H9 (cell line): ENCODE measurements at regions not wholly inside any gene's neighbourhood (a gene's known extent, or its start where the extent isn't known, plus 50 kb on each side); places are given as distances from the start of the nearest gene placed in this dataset.

Source experiments
- DNase-seq: peaks from one replicate; pipeline ENCODE4 v3.0.0-alpha.2; 2017
- H2AFZ ChIP-seq: one replicate; pipeline ENCODE4 v1.6.1; 2013; ENCODE audit warnings: mild to moderate bottlenecking, low read length, control low read depth, moderate library complexity
- H2AK5ac ChIP-seq: 2 replicates; pipeline ENCODE4 v1.6.1; 2013; ENCODE audit warnings: low read length, control low read depth, mixed read lengths; ENCODE audit not compliant: insufficient read length
- H2BK120ac ChIP-seq: one replicate; pipeline ENCODE4 v1.6.1; 2013; ENCODE audit warnings: low read depth, mild to moderate bottlenecking, low read length, control low read depth, inconsistent platforms; ENCODE audit not compliant: poor library complexity, severe bottlenecking
- H2BK12ac ChIP-seq: 2 replicates; pipeline ENCODE4 v1.6.1; 2013; ENCODE audit warnings: low read length, control low read depth, mixed read lengths, low read depth; ENCODE audit not compliant: insufficient read length
- H2BK15ac ChIP-seq: 2 replicates; pipeline ENCODE4 v1.6.1; 2013; ENCODE audit warnings: low read depth, low read length, control low read depth
- H2BK20ac ChIP-seq: one replicate; pipeline ENCODE4 v1.6.1; 2013; ENCODE audit warnings: low read depth, mild to moderate bottlenecking, low read length, control low read depth, inconsistent platforms; ENCODE audit not compliant: poor library complexity, severe bottlenecking
- H2BK5ac ChIP-seq: 2 replicates; pipeline ENCODE4 v1.6.1; 2013; ENCODE audit warnings: low read length, control low read depth, mixed read lengths; ENCODE audit not compliant: insufficient read length
- H3K14ac ChIP-seq: 2 replicates; pipeline ENCODE4 v1.6.1; 2013; ENCODE audit warnings: low read length, control low read depth; ENCODE audit not compliant: insufficient read depth
- H3K18ac ChIP-seq: 2 replicates; pipeline ENCODE4 v1.6.1; 2013; ENCODE audit warnings: low read depth, mild to moderate bottlenecking, mixed read lengths, low read length, control low read depth; ENCODE audit not compliant: insufficient read length
- H3K23ac ChIP-seq: 2 replicates; pipeline ENCODE4 v1.6.1; 2013; ENCODE audit warnings: low read length, control low read depth, mixed read lengths, low read depth; ENCODE audit not compliant: insufficient read length
- H3K23me2 ChIP-seq: 2 replicates; pipeline ENCODE4 v1.6.1; 2013; ENCODE audit warnings: low read depth, mild to moderate bottlenecking, mixed read lengths, low read length, control low read depth; ENCODE audit not compliant: insufficient read length, poor library complexity, severe bottlenecking
- H3K27ac ChIP-seq: 2 replicates; pipeline ENCODE4 v1.5.1; 2013; ENCODE audit warnings: low read length, control low read depth, mixed read lengths, low read depth; ENCODE audit not compliant: insufficient read length
- H3K27me3 ChIP-seq: 2 replicates; pipeline ENCODE4 v1.6.1; 2013; ENCODE audit warnings: low read length, control low read depth, inconsistent platforms; ENCODE audit not compliant: insufficient read depth
- H3K4ac ChIP-seq: 2 replicates; pipeline ENCODE4 v1.6.1; 2013; ENCODE audit warnings: low read depth, mild to moderate bottlenecking, control low read depth, inconsistent platforms, low read length, moderate library complexity
- H3K4me1 ChIP-seq: 2 replicates; pipeline ENCODE4 v1.6.1; 2013; ENCODE audit warnings: low read length, control low read depth, inconsistent platforms; ENCODE audit not compliant: insufficient read depth
- H3K4me2 ChIP-seq: 2 replicates; pipeline ENCODE4 v1.6.1; 2013; ENCODE audit warnings: low read length, control low read depth, mixed read lengths; ENCODE audit not compliant: insufficient read length, insufficient read depth
- H3K56ac ChIP-seq: 2 replicates; pipeline ENCODE4 v1.6.1; 2013; ENCODE audit warnings: low read depth, mild to moderate bottlenecking, mixed read lengths, low read length, control low read depth; ENCODE audit not compliant: insufficient read length
- H3K79me1 ChIP-seq: 2 replicates; pipeline ENCODE4 v1.6.1; 2013; ENCODE audit warnings: low read depth, mild to moderate bottlenecking, moderate library complexity, low read length, control low read depth, inconsistent platforms; ENCODE audit not compliant: insufficient read depth, poor library complexity, severe bottlenecking
- H3K79me2 ChIP-seq: 2 replicates; pipeline ENCODE4 v1.6.1; 2013; ENCODE audit warnings: low read length, control low read depth, inconsistent platforms; ENCODE audit not compliant: insufficient read depth
- H3K9ac ChIP-seq: 2 replicates; pipeline ENCODE4 v1.6.1; 2013; ENCODE audit warnings: low read length, control low read depth, mixed read lengths; ENCODE audit not compliant: insufficient read length; ENCODE audit errors: extremely low read depth
- H3K9me3 ChIP-seq: one replicate; pipeline ENCODE4 v1.6.1; 2013; ENCODE audit warnings: low read depth, low read length, inconsistent platforms; ENCODE audit not compliant: control insufficient read depth
- H3T11ph ChIP-seq: one replicate; pipeline ENCODE4 v1.6.1; 2013; ENCODE audit warnings: mild to moderate bottlenecking, low read length, control low read depth, inconsistent platforms
- H4K20me1 ChIP-seq: one replicate; pipeline ENCODE4 v1.6.1; 2013; ENCODE audit not compliant: control insufficient read depth, insufficient read length, insufficient read depth
- H4K5ac ChIP-seq: 2 replicates; pipeline ENCODE4 v1.6.1; 2013; ENCODE audit warnings: low read depth, mild to moderate bottlenecking, mixed read lengths, low read length, control low read depth; ENCODE audit not compliant: insufficient read length
- H4K8ac ChIP-seq: replicated peaks from 2 replicates; pipeline ENCODE4 v1.6.1; 2013; ENCODE audit warnings: low read length, control low read depth, mixed read lengths, low read depth; ENCODE audit not compliant: insufficient read length
- H4K91ac ChIP-seq: 2 replicates; pipeline ENCODE4 v1.6.1; 2013; ENCODE audit warnings: low read depth, mild to moderate bottlenecking, moderate library complexity, mixed read lengths, low read length, control low read depth; ENCODE audit not compliant: insufficient read length
- H3K27ac Mint-ChIP-seq, 3 experiments: 2 replicates in 2 of 3; 3 replicates in 1 of 3; pipeline ENCODE4 v1.8.0; 2020 to 2021; ENCODE audit warnings: mixed read lengths in 3 of 3, mild to moderate bottlenecking in 1 of 3, moderate library complexity in 1 of 3
- H3K27me3 Mint-ChIP-seq: 2 replicates; pipeline ENCODE4 v1.8.0; 2021; ENCODE audit warnings: low read depth, mild to moderate bottlenecking, moderate library complexity, mixed read lengths
- H3K36me3 Mint-ChIP-seq, 3 experiments: 2 replicates in 2 of 3; 3 replicates in 1 of 3; pipeline ENCODE4 v1.8.0; 2020 to 2021; ENCODE audit warnings: low read depth in 3 of 3, mixed read lengths in 3 of 3; ENCODE audit not compliant: insufficient read depth in 1 of 3
- H3K4me1 Mint-ChIP-seq, 2 experiments: 2 replicates each; pipeline ENCODE4 v1.8.0; 2020; ENCODE audit warnings: mixed read lengths in 2 of 2
- H3K4me3 Mint-ChIP-seq, 2 experiments: 2 replicates in 1 of 2; 3 replicates in 1 of 2; pipeline ENCODE4 v1.8.0; 2020 to 2021; ENCODE audit warnings: mild to moderate bottlenecking in 2 of 2, mixed read lengths in 2 of 2, moderate library complexity in 1 of 2
- H3K9me3 Mint-ChIP-seq, 2 experiments: 2 replicates in 1 of 2; 3 replicates in 1 of 2; pipeline ENCODE4 v1.8.0; 2020; ENCODE audit warnings: mild to moderate bottlenecking in 2 of 2, mixed read lengths in 2 of 2, moderate library complexity in 1 of 2
- CTCF ChIP-seq: fragments of 200-600 bp; sonication (generic); conservative IDR thresholded peaks from 3 replicates; pipeline ENCODE4 v1.8.0; 2021; ENCODE audit warnings: antibody characterized with exemption, mild to moderate bottlenecking
- WGBS: extraction: QIAGEN DNeasy Blood & Tissue Kit; methylation state at CpG from one replicate; pipeline ENCODE4 v1.1.7; 2013; ENCODE audit warnings: missing lambda C conversion rate, low lambda C conversion rate, mixed read lengths; ENCODE audit not compliant: insufficient read length; ENCODE audit errors: extremely low coverage; 5-methylcytosine and 5-hydroxymethylcytosine counted together

- Mint-ChIP-seq H3K36me3 (peaks cover 7 to 23% (median 11%) of the 10 kb centered on the region in 3 experiments; a peak in 6 of 7 replicates), H3K27ac (no peak overlapping the region), H3K4me3 (no peak overlapping the region), H3K9me3 (peaks cover 26 to 30% of the 10 kb centered on the region in 2 experiments), H3K4me1 (peaks cover 3 to 4% of the 10 kb centered on the region in 2 experiments), H3K27me3 (peaks cover 48% of the 10 kb centered on the region)
- H3K79me1 ChIP-seq, result no peaks in the 10 kb centered on the region
- no peak for TF ChIP-seq CTCF
- no peak for DNase-seq
- H3K27me3 ChIP-seq, result no peaks in the 10 kb centered on the region
- no peak overlapping the region for H2BK5ac ChIP-seq
- H4K91ac ChIP-seq, result no peak overlapping the region
- H3K4ac ChIP-seq, result no peak overlapping the region
- no peak overlapping the region for H3K14ac ChIP-seq
- H3K23me2 ChIP-seq, result no peaks in the 10 kb centered on the region
- H3K56ac ChIP-seq, result no peak overlapping the region
- no peak overlapping the region for H3K9ac ChIP-seq
- H2AFZ ChIP-seq, result no peak overlapping the region
- no peak overlapping the region for H3T11ph ChIP-seq
- no peak overlapping the region for H2BK20ac ChIP-seq
- H3K9me3 ChIP-seq, result no peaks in the 10 kb centered on the region
- H4K20me1 ChIP-seq, result no peaks in the 10 kb centered on the region
- H4K8ac ChIP-seq, result no peak overlapping the region
- H3K27ac ChIP-seq, result no peak overlapping the region
- no CpG with 5 or more reads among the region's 2 CpGs for WGBS
- H2BK15ac ChIP-seq, result no peak overlapping the region
- H2BK12ac ChIP-seq, result no peak overlapping the region
- no peaks in the 10 kb centered on the region for H3K4me1 ChIP-seq
- H3K23ac ChIP-seq, result no peak overlapping the region
- no peak overlapping the region for H2AK5ac ChIP-seq
- H3K18ac ChIP-seq, result no peak overlapping the region
- no peak overlapping the region for H4K5ac ChIP-seq
- H3K4me2 ChIP-seq, result no peak overlapping the region
- no peak overlapping the region for H2BK120ac ChIP-seq
- no peaks in the 10 kb centered on the region for H3K79me2 ChIP-seq
These were observed 446.8 kb upstream of the MYT1L start for GRCh38 chr2:2777876-2778275.
